ENCODE measurements at regions not wholly inside any gene's neighbourhood (a gene's known extent, or its start where the extent isn't known, plus 50 kb on each side); places are given as distances from the start of the nearest gene placed in this dataset.

DNA sequence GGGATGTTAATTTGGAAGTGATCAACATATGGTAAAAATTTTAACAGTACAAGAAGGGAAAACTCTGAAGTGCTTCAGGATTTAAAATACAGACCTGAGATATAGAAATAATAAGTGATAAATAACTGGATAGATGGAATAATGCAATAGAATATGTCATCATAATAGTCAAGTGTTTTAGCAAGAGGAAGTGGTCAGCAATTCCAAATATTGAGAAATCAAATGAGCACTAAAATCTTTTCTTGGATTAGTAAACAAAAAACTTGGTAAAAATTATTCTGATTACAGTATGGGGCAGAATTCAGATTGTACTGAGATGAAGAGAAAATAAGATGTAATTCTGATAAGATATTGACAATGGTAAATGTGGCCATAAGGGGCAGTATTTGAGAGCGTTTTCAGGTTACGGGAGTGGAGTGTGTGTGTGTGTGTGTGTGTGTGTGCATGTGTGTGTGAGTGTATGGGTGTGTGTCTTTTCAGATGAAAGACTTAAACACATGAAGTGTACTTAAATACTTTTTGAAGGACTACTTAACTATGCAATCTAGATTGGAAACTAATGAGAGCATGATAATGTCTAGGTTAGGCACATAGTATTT is 217.9 kb upstream of the ITGA4 start:
- TF ChIP-seq, protein P1, sequence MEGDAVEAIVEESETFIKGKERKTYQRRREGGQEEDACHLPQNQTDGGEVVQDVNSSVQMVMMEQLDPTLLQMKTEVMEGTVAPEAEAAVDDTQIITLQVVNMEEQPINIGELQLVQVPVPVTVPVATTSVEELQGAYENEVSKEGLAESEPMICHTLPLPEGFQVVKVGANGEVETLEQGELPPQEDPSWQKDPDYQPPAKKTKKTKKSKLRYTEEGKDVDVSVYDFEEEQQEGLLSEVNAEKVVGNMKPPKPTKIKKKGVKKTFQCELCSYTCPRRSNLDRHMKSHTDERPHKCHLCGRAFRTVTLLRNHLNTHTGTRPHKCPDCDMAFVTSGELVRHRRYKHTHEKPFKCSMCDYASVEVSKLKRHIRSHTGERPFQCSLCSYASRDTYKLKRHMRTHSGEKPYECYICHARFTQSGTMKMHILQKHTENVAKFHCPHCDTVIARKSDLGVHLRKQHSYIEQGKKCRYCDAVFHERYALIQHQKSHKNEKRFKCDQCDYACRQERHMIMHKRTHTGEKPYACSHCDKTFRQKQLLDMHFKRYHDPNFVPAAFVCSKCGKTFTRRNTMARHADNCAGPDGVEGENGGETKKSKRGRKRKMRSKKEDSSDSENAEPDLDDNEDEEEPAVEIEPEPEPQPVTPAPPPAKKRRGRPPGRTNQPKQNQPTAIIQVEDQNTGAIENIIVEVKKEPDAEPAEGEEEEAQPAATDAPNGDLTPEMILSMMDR (IDR thresholded peaks at IDR 0.05): no peak
- no peak for TF ChIP-seq POLR2A (IDR thresholded peaks at IDR 0.05)
